ENCODE measurements at regions not wholly inside any gene's neighbourhood (a gene's known extent, or its start where the extent isn't known, plus 50 kb on each side); places are given as distances from the start of the nearest gene placed in this dataset.

GRCh38 chr20:40282941-40283340 lies 406.1 kb downstream of the MAFB start:
- no peak overlapping the region for H2BK5ac ChIP-seq (ENCODE audit: low read depth, low read length)
- H2AFZ ChIP-seq (ENCODE audit: low read length): no peak overlapping the region
- H3K36me3 ChIP-seq (ENCODE audit: control insufficient read depth in 2 of 4, insufficient read depth in 4 of 4, low read length in 3 of 4): no peaks in the 10 kb centered on the region
- H3K56ac ChIP-seq (replicated peaks; ENCODE audit: insufficient read length, low read depth, low read length): no peak overlapping the region
- H2AK5ac ChIP-seq (ENCODE audit: low read depth, low read length): no peak overlapping the region
- H4K91ac ChIP-seq (replicated peaks; ENCODE audit: insufficient read length, low read length): no peak overlapping the region
- TF ChIP-seq ASH2L (IDR thresholded peaks at IDR 0.05; ENCODE audit: low read length) (no peak), HDAC6 (IDR thresholded peaks at IDR 0.05; ENCODE audit: low read depth, low read length) (no peak), SIN3A (conservative IDR thresholded peaks at IDR 0.05 in 1 of 2, IDR thresholded peaks at IDR 0.05 in 1 of 2; ENCODE audit: low read depth in 1 of 2, low read length in 2 of 2) (no peak), ATF3 (IDR thresholded peaks at IDR 0.05; ENCODE audit: insufficient read depth, low read depth, low read length) (no peak), HDAC2 (IDR thresholded peaks at IDR 0.05; ENCODE audit: borderline replicate concordance in 1 of 2, low read depth in 2 of 2, low read length in 2 of 2) (no peak), JUND (IDR thresholded peaks at IDR 0.05; ENCODE audit: low read length) (no peak), JUN (IDR thresholded peaks at IDR 0.05; ENCODE audit: low read depth, low read length) (no peak), KDM4A (IDR thresholded peaks at IDR 0.05; ENCODE audit: low read depth, low read length, severe bottlenecking) (no peak), SUZ12 (IDR thresholded peaks at IDR 0.05; ENCODE audit: low read length) (no peak)
- CTCF ChIA-PET (ENCODE audit: partially characterized antibody): interaction anchor here (0.9 kb wide), 1 partner anchor 16 kb away, joined by 3 read pairs; no protein-coding TSS in a partner anchor
- no peak overlapping the region for H3K4me2 ChIP-seq (ENCODE audit: insufficient read depth in 1 of 2, low read depth in 2 of 2, low read length in 2 of 2)
- H2BK15ac ChIP-seq (ENCODE audit: low read length): no peak overlapping the region
- H2BK120ac ChIP-seq (replicated peaks; ENCODE audit: low read depth, low read length): no peak overlapping the region
- no peak overlapping the region for H3K27ac ChIP-seq (ENCODE audit: low read depth, low read length)
- DNase-seq (ENCODE audit: low read depth in 1 of 2, low spot score in 2 of 2): no peak
- no peak overlapping the region for H2BK12ac ChIP-seq (ENCODE audit: low read depth, low read length)
- no peak for FAIRE-seq
- no peak overlapping the region for H3K18ac ChIP-seq (ENCODE audit: extremely low read depth, low read length)
- no peak overlapping the region for H4K8ac ChIP-seq (ENCODE audit: extremely low read depth, insufficient read depth, low read length)
- no peak overlapping the region for H3K23ac ChIP-seq (ENCODE audit: insufficient read length)
- H3K23me2 ChIP-seq (ENCODE audit: low read depth, low read length): no peaks in the 10 kb centered on the region
- no peaks in the 10 kb centered on the region for H3K79me2 ChIP-seq (ENCODE audit: control insufficient read depth in 1 of 2, insufficient read depth in 2 of 2, low read length in 2 of 2)
- no peaks in the 10 kb centered on the region for H3K9me3 ChIP-seq (ENCODE audit: insufficient read depth in 2 of 2, low read depth in 1 of 2, low read length in 1 of 2)
- no peaks in the 10 kb centered on the region for H4K20me1 ChIP-seq (replicated peaks in 1 of 2; ENCODE audit: control insufficient read depth in 1 of 2, insufficient read depth in 2 of 2, low read length in 2 of 2)
- H3K79me1 ChIP-seq (ENCODE audit: low read depth, low read length): no peaks in the 10 kb centered on the region
- H4K5ac ChIP-seq (ENCODE audit: insufficient read length, low read depth, low read length): no peak overlapping the region
- no peaks in the 10 kb centered on the region for H3K27me3 ChIP-seq (replicated peaks in 1 of 4; ENCODE audit: control insufficient read depth in 3 of 4, extremely low read depth in 1 of 4, insufficient read depth in 3 of 4, low read length in 3 of 4)
- no peak overlapping the region for H3K9ac ChIP-seq (replicated peaks in 1 of 4; ENCODE audit: extremely low read depth in 1 of 4, low read depth in 3 of 4, low read length in 3 of 4)
- POLR2A ChIA-PET (ENCODE audit: partially characterized antibody): interaction anchor here (1.1 kb wide), 1 partner anchor 14 kb away, joined by 4 read pairs; no protein-coding TSS in a partner anchor
- H3K4me1 ChIP-seq (replicated peaks in 1 of 4; ENCODE audit: control insufficient read depth in 3 of 4, insufficient read depth in 4 of 4, low read length in 3 of 4): peaks cover 2 to 15% (median 9%) of the 10 kb centered on the region in 4 experiments
- 86% methylated on average over 2 of the region's 2 CpGs; no CpG with 5 or more reads in 1 of the 2 experiments for WGBS, 2 experiments (ENCODE audit: extremely low coverage in 1 of 2, insufficient coverage in 1 of 2, insufficient read length in 1 of 2, insufficient replicate concordance in 2 of 2, low coverage in 1 of 2, low lambda C conversion rate in 2 of 2, missing lambda C conversion rate in 1 of 2)
- no peak overlapping the region for H2BK20ac ChIP-seq (ENCODE audit: low read length)
- no peak overlapping the region for H3K4ac ChIP-seq (replicated peaks; ENCODE audit: insufficient read length, low read depth, low read length)
- H3K4me3 ChIP-seq (ENCODE audit: extremely low read depth in 1 of 4, insufficient read depth in 2 of 4, low read depth in 3 of 4, low read length in 4 of 4): no peak overlapping the region
- no peak overlapping the region for H3K14ac ChIP-seq (ENCODE audit: insufficient read length)
